ENCODE measurements at regions not wholly inside any gene's neighbourhood (a gene's known extent, or its start where the extent isn't known, plus 50 kb on each side); places are given as distances from the start of the nearest gene placed in this dataset.

- TF ChIP-seq CTCF (IDR thresholded peaks at IDR 0.05) (no peak), POLR2A (IDR thresholded peaks at IDR 0.05) (no peak)
These were observed 558.0 kb upstream of the MKI67 start for GRCh38 chr10:128684215-128684614.

Measured in uterus (tissue), 2 donors.